Activated CD8-positive, alpha-beta T cell treated with anti-CD3 and anti-CD28 coated beads, Interleukin-2, amount 10 ng/mL, durations not matched to agents 7 days and 5 days (primary cell): ENCODE measurements at regions not wholly inside any gene's neighbourhood (a gene's known extent, or its start where the extent isn't known, plus 50 kb on each side); places are given as distances from the start of the nearest gene placed in this dataset.

Experiments used
- ATAC-seq: fragments of 150-1000 bp; cut with Tn5 transposase; one replicate; pipeline ENCODE4 v1.10.0; 2021; ENCODE audit warnings: moderate library complexity
- CTCF ChIA-PET: fragments of 350-600 bp; sonication (Branson Sonifier 250); formaldehyde crosslinking; loops from one replicate; lab custom pipeline; 2021; ENCODE audit warnings: antibody characterized with exemption; lab: Charles Lee
- POLR2A ChIA-PET: fragments of 350-600 bp; sonication (Branson Sonifier 250); formaldehyde crosslinking; loops from one replicate; lab custom pipeline; 2021; ENCODE audit warnings: antibody characterized with exemption; lab: Charles Lee
- DNase-seq: peaks from one replicate; pipeline ENCODE4 v3.0.0-alpha.2; 2020
- H3K27ac Mint-ChIP-seq: one replicate; pipeline ENCODE4 v1.8.0; 2021; ENCODE audit warnings: mild to moderate bottlenecking, mixed read lengths
- H3K27me3 Mint-ChIP-seq: one replicate; pipeline ENCODE4 v1.8.0; 2021; ENCODE audit warnings: low read depth, mixed read lengths
- H3K36me3 Mint-ChIP-seq: one replicate; pipeline ENCODE4 v1.8.0; 2021; ENCODE audit warnings: low read depth, mixed read lengths
- H3K4me1 Mint-ChIP-seq: one replicate; pipeline ENCODE4 v1.8.0; 2021; ENCODE audit warnings: low read depth, mixed read lengths
- H3K4me3 Mint-ChIP-seq: one replicate; pipeline ENCODE4 v1.8.0; 2021; ENCODE audit warnings: mild to moderate bottlenecking, mixed read lengths
- H3K9me3 Mint-ChIP-seq: one replicate; pipeline ENCODE4 v1.8.0; 2022; ENCODE audit warnings: mixed read lengths; ENCODE audit not compliant: insufficient read depth

DNA sequence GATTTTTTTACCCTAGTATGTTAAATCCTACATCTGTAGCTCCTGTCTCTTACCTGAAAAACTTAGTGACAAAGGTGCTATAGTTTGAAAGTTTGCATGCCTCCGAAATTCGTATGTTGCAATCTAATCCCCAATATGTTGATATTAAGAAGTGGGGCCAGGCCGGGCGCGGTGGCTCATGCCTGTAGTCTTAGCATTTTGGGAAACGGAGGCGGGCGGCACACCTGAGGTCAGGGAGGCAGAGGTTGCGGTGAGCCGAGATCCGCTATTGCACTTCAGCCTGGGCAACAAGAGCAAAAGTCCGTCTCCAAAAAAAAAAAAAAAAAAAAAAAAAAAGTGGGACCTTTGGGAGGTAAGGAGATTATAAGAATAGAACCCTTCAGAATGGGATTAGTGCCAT lies 471.3 kb upstream of the TECRL start:
- ChIA-PET CTCF (interaction anchor here (0.5 kb wide), 1 partner anchor 350 kb away, joined by 4 read pairs; no protein-coding TSS in a partner anchor), POLR2A (no interaction called here)
- H3K4me3 Mint-ChIP-seq, result no peak overlapping the region
- H3K9me3 Mint-ChIP-seq, result peaks cover 3% of the 10 kb centered on the region
- H3K27ac Mint-ChIP-seq, result no peak overlapping the region
- H3K27me3 Mint-ChIP-seq, result no peaks in the 10 kb centered on the region
- DNase-seq, result no peak
- H3K36me3 Mint-ChIP-seq, result no peaks in the 10 kb centered on the region
- H3K4me1 Mint-ChIP-seq, result peaks cover 17% of the 10 kb centered on the region
- no peak for ATAC-seq

DNA sequence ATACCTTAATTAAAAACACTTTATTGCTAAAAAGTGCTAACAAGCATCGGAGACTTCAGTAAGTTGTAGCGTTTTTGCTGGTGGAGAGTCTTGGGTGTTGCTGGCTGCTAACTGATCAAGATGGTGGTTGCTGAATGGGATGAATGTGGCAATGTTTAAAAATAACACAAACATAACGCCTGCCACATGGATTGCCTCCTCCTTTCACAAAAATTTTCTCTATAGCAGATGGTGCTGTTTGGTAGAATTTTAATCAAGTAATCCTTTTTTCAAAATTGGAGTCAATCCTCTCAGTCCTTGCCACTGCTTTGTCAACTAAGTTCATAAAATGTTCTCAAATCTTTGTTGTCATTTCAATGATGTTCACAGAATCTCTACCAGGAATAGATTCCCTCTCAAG lies 466.8 kb upstream of the TECRL start:
- no peak overlapping the region for H3K27ac Mint-ChIP-seq
- POLR2A ChIA-PET, result no interaction called here
- H3K9me3 Mint-ChIP-seq, result peaks cover 18% of the 10 kb centered on the region

DNA sequence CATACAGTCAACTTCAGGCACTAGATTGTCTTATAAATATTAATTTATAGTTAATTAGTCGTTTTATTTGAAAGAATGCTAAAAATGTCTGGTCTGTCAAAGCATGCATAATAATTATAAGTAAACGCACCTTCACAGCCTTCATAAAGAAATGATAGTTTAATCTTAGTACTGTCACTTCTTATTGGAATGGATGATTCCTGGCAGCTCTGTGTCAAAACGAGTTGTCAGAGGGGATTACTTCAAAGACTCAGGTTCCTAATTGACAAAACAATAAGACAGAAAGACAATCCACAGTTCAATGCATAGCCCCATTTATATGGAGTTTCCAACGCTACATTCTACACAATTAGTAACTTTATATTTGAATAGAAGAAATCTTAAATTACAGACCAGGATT lies 461.3 kb upstream of the TECRL start:
- peaks cover 20% of the 10 kb centered on the region for H3K9me3 Mint-ChIP-seq
- no peak overlapping the region for H3K4me3 Mint-ChIP-seq
- CTCF ChIA-PET, result no interaction called here
- ATAC-seq (no peak), DNase-seq (no peak)
- no peak overlapping the region for H3K27ac Mint-ChIP-seq
- H3K4me1 Mint-ChIP-seq, result no peaks in the 10 kb centered on the region
- H3K36me3 Mint-ChIP-seq, result no peaks in the 10 kb centered on the region
- H3K27me3 Mint-ChIP-seq, result no peaks in the 10 kb centered on the region
- POLR2A ChIA-PET, result no interaction called here

More for the DNA sequence above, 466.8 kb upstream of the TECRL start:
- H3K4me1 Mint-ChIP-seq, result no peaks in the 10 kb centered on the region
- ATAC-seq, result no peak
- CTCF ChIA-PET, result no interaction called here
- no peak for DNase-seq
- no peaks in the 10 kb centered on the region for H3K27me3 Mint-ChIP-seq
- H3K36me3 Mint-ChIP-seq, result no peaks in the 10 kb centered on the region
- H3K4me3 Mint-ChIP-seq, result no peak overlapping the region

DNA sequence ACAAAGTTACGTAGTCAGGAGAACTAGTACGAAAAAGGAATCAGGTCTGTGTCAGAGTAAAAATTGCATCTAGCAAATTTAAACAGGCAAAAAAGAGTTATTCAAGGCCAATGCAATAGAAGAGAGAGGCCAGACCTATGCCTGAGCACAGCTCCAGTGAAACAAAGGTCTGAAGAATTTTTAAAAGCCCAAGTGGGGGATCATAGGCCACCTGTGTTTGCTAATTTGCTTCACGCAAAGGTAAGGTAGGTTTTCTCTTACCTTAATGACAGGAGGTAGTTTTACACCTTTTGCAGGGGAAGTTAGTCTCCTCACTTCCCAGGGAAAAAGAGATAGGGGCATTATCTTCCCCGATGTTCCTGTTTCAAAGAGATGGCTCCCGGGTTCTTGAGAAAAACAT lies 448.6 kb upstream of the TECRL start:
- H3K36me3 Mint-ChIP-seq, result no peaks in the 10 kb centered on the region
- no peak overlapping the region for H3K4me3 Mint-ChIP-seq
- ATAC-seq (no peak), DNase-seq (no peak)
- H3K27me3 Mint-ChIP-seq, result no peaks in the 10 kb centered on the region
- ChIA-PET CTCF (no interaction called here), POLR2A (no interaction called here)
- H3K27ac Mint-ChIP-seq, result no peak overlapping the region
- peaks cover 8% of the 10 kb centered on the region for H3K9me3 Mint-ChIP-seq
- no peaks in the 10 kb centered on the region for H3K4me1 Mint-ChIP-seq

DNA sequence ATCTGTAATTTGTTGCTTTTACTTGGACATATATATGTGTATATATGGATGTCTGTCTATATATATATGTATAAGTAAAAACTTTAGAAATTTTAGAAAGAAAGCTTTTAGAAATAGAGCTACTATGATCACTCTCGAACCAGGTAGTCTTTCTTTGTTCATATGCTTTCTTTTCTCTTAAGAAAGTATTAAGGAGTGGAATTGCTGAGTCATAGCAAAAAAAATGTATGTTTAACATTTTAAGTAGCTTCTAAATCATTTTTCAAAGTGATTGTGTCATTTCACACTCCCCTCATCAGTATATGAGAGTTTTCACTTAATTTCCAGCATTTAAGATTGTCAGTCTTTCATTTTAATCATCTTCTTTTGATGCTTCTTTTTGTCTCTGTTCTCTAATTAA lies 447.9 kb upstream of the TECRL start:
- no peak for DNase-seq
- no peaks in the 10 kb centered on the region for H3K27me3 Mint-ChIP-seq
- no peak for ATAC-seq
- CTCF ChIA-PET, result no interaction called here
- no peak overlapping the region for H3K4me3 Mint-ChIP-seq
- no peak overlapping the region for H3K27ac Mint-ChIP-seq
- H3K4me1 Mint-ChIP-seq, result no peaks in the 10 kb centered on the region
- H3K36me3 Mint-ChIP-seq, result no peaks in the 10 kb centered on the region
- peaks cover 8% of the 10 kb centered on the region for H3K9me3 Mint-ChIP-seq
- POLR2A ChIA-PET, result no interaction called here

DNA sequence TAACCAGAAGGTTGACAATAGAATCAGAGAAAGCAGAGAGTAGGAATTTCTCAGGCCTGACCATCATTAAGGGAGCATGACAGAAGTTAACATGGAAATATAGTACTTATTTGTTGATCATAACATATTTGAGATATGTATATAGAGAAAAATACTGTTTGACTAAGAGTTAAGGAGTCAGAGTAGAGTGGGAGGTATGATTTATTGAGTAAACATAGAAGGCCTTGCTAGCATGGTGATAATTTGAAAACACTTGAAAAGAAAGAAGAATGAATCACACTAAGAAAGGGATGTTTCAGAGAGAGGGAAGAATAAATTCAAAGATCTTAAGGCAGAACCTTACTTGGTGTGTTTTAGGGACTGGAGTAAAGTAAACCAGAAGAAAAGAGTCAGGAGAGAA lies 437.2 kb upstream of the TECRL start:
- Mint-ChIP-seq H3K27ac (no peak overlapping the region), H3K9me3 (peaks cover 4% of the 10 kb centered on the region), H3K27me3 (no peaks in the 10 kb centered on the region), H3K36me3 (no peaks in the 10 kb centered on the region), H3K4me3 (no peak overlapping the region), H3K4me1 (no peaks in the 10 kb centered on the region)
- DNase-seq, result no peak
- ChIA-PET POLR2A (no interaction called here), CTCF (no interaction called here)
- no peak for ATAC-seq

DNA sequence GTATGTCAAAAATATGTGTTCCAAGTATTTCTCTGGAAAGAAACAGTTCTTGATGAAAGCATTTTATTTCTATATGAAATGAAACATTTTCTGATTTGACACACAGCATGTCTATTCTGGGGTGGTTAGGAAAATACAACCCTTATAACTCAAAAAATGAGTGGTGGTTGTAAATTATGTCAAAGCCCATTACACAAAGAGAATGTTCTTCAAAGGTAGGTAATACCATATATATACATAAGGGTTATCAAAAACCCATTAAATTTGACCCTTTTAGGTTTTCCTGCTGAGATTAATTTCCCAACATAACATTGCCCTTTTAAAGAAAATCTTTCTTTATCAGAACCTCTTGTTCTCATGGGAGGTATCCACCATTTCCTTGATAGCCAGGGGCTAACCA lies 420.5 kb upstream of the TECRL start:
- no peak overlapping the region for H3K4me3 Mint-ChIP-seq
- H3K36me3 Mint-ChIP-seq, result no peaks in the 10 kb centered on the region
- no peaks in the 10 kb centered on the region for H3K4me1 Mint-ChIP-seq
- H3K27me3 Mint-ChIP-seq, result no peaks in the 10 kb centered on the region
- CTCF ChIA-PET, result no interaction called here
- DNase-seq (no peak), ATAC-seq (no peak)
- H3K9me3 Mint-ChIP-seq, result peaks cover 7% of the 10 kb centered on the region
- POLR2A ChIA-PET, result no interaction called here
- no peak overlapping the region for H3K27ac Mint-ChIP-seq

DNA sequence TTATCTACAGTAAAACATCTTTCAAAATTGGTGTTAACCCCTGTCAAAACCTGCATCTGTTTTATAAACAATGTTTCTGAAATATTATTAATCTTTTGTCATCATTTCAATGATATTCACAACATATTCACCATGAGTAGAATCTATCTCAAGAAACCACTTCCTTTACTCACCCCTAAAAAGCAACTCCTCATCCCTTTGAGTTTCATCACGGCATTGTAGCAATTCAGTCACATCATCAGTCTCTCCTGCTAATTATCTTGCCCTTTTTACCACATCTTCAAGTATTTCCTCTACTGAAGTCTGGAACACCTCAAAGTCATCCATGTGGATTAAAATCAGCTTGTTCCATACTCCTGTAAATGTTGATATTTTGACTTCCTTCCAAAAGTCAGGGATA lies 415.3 kb upstream of the TECRL start:
- Mint-ChIP-seq H3K36me3 (no peaks in the 10 kb centered on the region), H3K4me1 (no peaks in the 10 kb centered on the region), H3K9me3 (no peaks in the 10 kb centered on the region), H3K4me3 (no peak overlapping the region), H3K27me3 (no peaks in the 10 kb centered on the region), H3K27ac (no peak overlapping the region)
- CTCF ChIA-PET, result no interaction called here
- DNase-seq, result no peak
- no peak for ATAC-seq
- POLR2A ChIA-PET, result no interaction called here

DNA sequence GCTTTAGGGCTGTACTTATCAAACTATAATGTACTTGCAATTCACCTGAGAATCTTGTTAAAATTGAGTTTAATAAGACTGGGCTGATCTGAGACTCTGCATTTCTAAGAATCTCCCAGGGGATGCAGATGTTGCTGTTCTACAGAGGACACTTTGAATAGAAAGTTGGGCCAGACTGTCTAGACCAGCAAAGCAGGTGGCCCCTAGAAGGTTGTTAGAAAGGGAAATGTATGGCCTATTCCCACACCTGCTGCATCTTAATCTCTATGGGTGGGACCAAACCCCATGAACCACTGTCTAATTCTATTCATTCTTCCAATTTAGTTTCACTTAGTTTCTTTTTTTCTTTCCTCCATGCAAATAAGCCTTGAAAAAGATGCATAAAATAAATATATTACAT lies 413.2 kb upstream of the TECRL start:
- no peaks in the 10 kb centered on the region for H3K36me3 Mint-ChIP-seq
- H3K4me3 Mint-ChIP-seq, result no peak overlapping the region
- CTCF ChIA-PET, result no interaction called here
- H3K9me3 Mint-ChIP-seq, result no peaks in the 10 kb centered on the region
- ATAC-seq (no peak), DNase-seq (no peak)
- POLR2A ChIA-PET, result no interaction called here
- no peaks in the 10 kb centered on the region for H3K4me1 Mint-ChIP-seq
- H3K27me3 Mint-ChIP-seq, result no peaks in the 10 kb centered on the region
- no peak overlapping the region for H3K27ac Mint-ChIP-seq

DNA sequence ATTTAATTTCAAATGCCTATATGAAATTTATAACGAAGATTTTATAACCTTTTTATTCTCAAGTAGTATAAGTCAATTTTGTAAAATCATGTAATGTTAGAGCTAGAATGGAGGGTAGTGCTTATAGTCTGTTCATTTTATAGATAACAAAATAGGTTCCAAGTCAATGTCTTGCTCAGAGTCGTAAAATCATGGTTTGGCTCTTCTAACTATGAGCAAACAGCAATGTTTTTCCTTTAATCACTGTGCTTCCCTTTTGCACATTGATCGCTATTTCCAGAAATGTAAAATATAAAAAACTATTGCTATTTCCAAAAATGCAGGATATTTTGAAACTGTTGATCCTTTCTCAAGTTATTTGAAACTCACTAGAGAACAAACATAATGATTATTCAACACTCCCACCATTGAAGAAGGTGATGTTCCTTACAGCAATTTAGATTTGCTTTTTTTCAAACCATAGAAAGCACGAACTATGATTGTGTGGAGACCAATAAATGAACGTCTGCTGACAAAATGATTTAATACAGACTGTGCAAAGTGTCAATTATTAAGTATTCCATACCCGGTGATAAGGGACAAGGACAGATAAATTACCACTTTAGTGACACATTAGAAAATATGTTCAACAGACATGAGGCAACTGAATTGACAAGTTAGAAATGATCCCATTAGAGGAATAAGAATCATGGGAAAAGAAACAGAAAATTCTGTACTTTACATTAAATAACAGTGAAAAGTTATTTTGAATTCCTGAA lies 412.1 kb upstream of the TECRL start:
- no peaks in the 10 kb centered on the region for H3K4me1 Mint-ChIP-seq
- H3K4me3 Mint-ChIP-seq, result no peak overlapping the region
- CTCF ChIA-PET, result no interaction called here
- no peaks in the 10 kb centered on the region for H3K27me3 Mint-ChIP-seq
- ATAC-seq (no peak), DNase-seq (no peak)
- H3K36me3 Mint-ChIP-seq, result no peaks in the 10 kb centered on the region
- no peak overlapping the region for H3K27ac Mint-ChIP-seq
- H3K9me3 Mint-ChIP-seq, result no peaks in the 10 kb centered on the region
- POLR2A ChIA-PET, result no interaction called here

DNA sequence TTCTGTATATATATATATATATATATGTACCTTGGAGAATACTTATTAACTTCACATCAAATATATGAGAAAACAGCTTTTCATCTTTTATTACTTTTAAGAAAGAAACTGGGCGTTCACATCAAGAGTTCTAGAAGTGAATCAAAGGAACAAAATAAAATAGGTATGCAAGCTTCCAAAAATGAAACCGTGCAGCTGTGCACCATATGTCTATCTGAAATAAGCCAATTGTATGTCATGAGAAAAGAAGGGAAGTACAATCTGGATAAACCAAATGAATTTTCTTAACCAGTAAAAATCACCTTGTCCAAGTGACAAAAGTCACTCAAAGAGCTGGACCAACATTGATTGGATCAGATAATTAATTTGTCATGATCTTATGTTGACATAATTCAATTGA lies 405.4 kb upstream of the TECRL start:
- ChIA-PET CTCF (no interaction called here), POLR2A (no interaction called here)
- H3K4me3 Mint-ChIP-seq, result no peak overlapping the region
- no peak overlapping the region for H3K27ac Mint-ChIP-seq
- H3K36me3 Mint-ChIP-seq, result no peaks in the 10 kb centered on the region
- DNase-seq (no peak), ATAC-seq (no peak)
- H3K9me3 Mint-ChIP-seq, result no peaks in the 10 kb centered on the region
- no peaks in the 10 kb centered on the region for H3K4me1 Mint-ChIP-seq
- H3K27me3 Mint-ChIP-seq, result no peaks in the 10 kb centered on the region

DNA sequence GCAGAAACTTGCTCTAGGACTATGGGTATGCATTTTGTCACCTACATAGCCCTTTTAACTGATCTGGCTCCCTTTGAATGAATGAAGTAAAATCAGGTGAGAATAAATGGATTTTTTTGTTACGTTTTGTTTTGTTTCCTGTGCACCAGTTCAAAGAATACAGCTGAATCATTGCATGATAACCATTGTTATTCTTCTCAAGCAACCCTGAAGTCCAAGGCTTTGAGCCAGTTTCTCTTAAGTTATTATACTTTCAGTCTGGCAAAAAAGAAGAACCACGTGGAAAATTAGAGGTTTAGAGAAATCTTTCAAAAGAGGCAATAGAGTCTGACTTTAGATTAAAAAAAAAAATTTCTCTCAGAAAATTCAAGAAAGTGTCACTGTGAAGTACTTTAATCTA lies 398.6 kb upstream of the TECRL start:
- DNase-seq, result no peak
- POLR2A ChIA-PET, result no interaction called here
- CTCF ChIA-PET, result no interaction called here
- H3K9me3 Mint-ChIP-seq, result no peaks in the 10 kb centered on the region
- no peak overlapping the region for H3K4me3 Mint-ChIP-seq
- H3K4me1 Mint-ChIP-seq, result no peaks in the 10 kb centered on the region
- no peak overlapping the region for H3K27ac Mint-ChIP-seq
- H3K27me3 Mint-ChIP-seq, result no peaks in the 10 kb centered on the region
- no peaks in the 10 kb centered on the region for H3K36me3 Mint-ChIP-seq
- no peak for ATAC-seq

DNA sequence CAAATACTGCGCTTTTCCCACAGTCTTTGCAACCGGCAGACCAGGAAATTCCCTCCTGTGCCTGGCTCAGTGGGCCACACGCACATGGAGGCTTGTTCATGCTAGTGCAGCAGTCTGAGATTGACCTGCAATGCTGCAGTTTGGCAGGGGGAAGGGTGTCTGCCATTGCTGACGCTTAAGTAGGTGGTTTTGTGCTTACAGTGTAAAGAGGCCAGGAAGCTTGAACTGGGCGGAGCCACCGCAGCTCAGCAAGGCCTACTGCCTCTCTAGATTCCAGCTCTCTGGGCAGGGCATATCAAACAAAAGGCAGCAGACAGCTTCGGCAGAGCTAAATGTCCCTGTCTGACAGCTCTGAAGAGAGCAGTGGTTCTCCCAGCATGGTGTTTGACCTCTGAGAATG lies 390.5 kb upstream of the TECRL start:
- H3K27me3 Mint-ChIP-seq, result no peaks in the 10 kb centered on the region
- CTCF ChIA-PET, result no interaction called here
- ATAC-seq, result no peak

More for the DNA sequence above, 390.5 kb upstream of the TECRL start:
- H3K27ac Mint-ChIP-seq, result no peak overlapping the region
- no peaks in the 10 kb centered on the region for H3K4me1 Mint-ChIP-seq
- H3K9me3 Mint-ChIP-seq, result no peaks in the 10 kb centered on the region
- POLR2A ChIA-PET, result no interaction called here
- H3K36me3 Mint-ChIP-seq, result no peaks in the 10 kb centered on the region
- H3K4me3 Mint-ChIP-seq, result no peak overlapping the region
- no peak for DNase-seq
